Left ventricle myocardium superior (tissue), 1 donor: ENCODE measurements at regions not wholly inside any gene's neighbourhood (a gene's known extent, or its start where the extent isn't known, plus 50 kb on each side); places are given as distances from the start of the nearest gene placed in this dataset.

Source experiments
- ATAC-seq: fragments of 200-7000 bp; cut with Tn5 transposase; one replicate; pipeline ENCODE4 v1.9.1; 2020; ENCODE audit warnings: mild to moderate bottlenecking, moderate library complexity
- DNase-seq: peaks from one replicate; pipeline ENCODE4 v3.0.0-alpha.2; 2020
- intact Hi-C: fragments of 100-400 bp; cut with micrococcal nuclease; formaldehyde crosslinking; loops from one replicate; pipeline ENCODE4 v1.11.0; 2022
- donor health status: DM: no; HTN: yes; CAD: no; lungs with severe emphysema.

- DNase-seq (no peak), ATAC-seq (no peak)
- intact Hi-C loops = no loop called here
Measured at GRCh38 chr3:43185274-43185982, 79.5 kb upstream of the POMGNT2 start.

DNA sequence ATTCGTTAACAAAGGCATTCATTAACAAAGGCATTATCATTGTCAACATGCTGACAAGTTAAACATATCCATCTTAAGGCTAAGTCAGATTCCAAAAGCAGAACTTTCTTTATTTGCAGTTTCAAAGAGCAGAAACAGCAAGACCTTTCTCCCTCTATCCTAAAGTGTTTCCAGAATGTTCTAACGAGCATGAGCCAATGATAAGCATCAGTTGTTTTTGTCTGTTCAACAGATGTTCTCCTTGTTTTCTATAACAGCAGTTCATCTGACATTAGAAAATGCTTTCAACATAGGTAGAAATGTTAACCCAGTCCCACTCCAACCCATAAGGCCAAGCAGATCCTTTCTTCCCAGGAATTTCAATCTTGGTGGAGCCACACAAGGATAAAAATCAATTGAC is 77.6 kb upstream of the POMGNT2 start:
- ATAC-seq = no peak
- intact Hi-C loops = no loop called here

DNA sequence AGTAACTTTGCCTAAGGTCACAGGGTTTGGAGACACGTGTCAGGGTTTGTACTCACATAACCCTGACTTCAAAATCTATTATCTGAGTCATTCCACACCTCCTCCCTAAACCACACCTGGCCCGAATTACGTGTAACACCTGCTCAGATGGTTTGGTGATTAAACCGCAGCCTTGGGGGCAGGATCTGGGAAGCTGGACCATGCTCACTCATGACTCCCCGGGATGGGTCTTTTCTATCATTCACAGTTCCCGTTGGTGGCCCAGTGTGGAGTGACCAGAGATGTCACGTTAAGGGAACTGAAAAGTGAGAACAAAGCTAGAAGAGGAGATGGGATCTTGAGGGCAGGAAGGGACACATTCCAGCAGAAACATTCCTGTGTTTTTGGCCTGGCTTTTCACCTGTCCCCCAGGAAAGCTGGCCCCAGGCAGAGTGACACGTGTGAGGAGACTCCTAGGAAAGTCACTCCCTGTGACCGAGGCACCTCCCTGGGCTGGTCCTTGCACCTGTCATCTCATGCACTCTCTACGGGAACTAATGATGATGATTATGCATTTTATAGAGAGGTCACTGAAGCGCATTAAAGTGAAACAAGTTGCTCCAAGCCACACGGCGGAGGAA is 75.4 kb upstream of the POMGNT2 start:
- intact Hi-C loops = no loop called here
- no peak for DNase-seq
- peak; percentile 26 for ATAC-seq

More for the DNA sequence above, 77.6 kb upstream of the POMGNT2 start:
- no peak for DNase-seq

GRCh38 chr3:43180694-43181093 is 74.8 kb upstream of the POMGNT2 start:
- intact Hi-C loops = no loop called here
- ATAC-seq = no peak
- no peak for DNase-seq

DNA sequence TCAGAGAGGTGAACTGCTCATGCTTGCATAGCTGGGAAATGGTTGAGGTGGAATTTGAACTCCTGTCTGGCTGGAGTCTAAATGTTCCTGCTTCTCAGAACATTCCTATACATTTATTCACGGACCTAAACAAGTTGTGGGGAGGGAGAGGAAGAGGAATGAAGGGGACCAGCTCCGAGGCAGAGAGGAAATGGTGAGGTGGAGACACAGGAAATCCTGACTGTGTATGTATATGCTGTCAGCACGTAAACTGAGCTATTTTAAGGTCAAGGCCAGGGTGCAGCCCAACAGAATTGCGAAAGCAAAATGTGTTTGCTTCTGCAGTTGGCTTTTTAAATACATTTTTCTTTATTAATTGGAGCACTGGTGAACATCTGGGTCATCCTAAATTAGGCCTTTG is 74.1 kb upstream of the POMGNT2 start:
- no peak for DNase-seq
- ATAC-seq = peak; percentile 69
- intact Hi-C loops = no loop called here

DNA sequence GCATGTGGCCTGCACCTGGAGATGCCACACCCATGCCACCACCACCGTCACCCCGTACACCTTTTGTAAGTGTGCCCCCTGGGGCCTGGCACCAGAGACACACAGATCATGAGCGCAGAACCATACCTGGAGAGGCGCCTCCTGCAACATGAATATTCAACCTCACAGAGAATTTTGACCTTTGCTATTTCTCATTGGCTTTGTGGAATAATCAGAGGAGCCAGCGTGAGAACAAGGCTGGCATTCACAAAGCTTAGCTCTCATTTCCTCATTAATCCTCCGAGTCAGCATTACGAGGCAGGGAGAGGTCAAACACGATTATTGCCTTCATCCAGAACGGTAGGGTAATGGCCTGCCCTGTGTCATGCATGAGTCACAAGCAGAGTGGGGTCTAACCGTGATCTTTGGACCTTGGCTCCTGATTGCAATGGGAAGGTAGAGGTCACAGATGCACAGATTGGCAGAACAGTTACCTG is 73.0 kb upstream of the POMGNT2 start:
- intact Hi-C loops = no loop called here
- ATAC-seq (peak; percentile 48), DNase-seq (no peak)

DNA sequence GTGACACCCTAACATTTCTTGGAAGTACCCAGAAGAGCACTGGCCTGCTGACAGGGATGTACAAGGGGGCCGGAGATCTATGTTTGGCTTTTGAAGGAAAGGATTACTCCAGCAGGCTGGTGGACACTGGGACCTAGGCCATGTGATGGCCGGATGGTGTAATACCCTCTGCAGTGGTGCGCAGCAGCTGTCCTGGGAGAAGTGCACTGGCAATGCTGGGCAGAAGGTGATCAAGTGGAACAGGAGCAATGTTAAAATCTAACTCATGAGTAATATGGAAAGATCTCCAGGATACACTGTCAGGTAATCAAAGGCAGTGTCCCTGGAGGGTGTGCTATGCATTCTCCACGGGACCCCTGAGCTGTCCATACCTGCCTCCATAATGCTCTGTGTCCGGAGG is 71.2 kb upstream of the POMGNT2 start:
- intact Hi-C loops = no loop called here
- no peak for ATAC-seq
- DNase-seq = no peak

GRCh38 chr3:43176666-43177065 is 70.8 kb upstream of the POMGNT2 start:
- peak; percentile 39 for DNase-seq
- ATAC-seq = peak; percentile 70
- intact Hi-C loops = no loop called here

GRCh38 chr3:43175541-43175940 is 69.7 kb upstream of the POMGNT2 start:
- no peak for ATAC-seq
- no peak for DNase-seq
- intact Hi-C loops = no loop called here

GRCh38 chr3:43173949-43174348 is 68.1 kb upstream of the POMGNT2 start:
- no peak for DNase-seq
- no peak for ATAC-seq
- intact Hi-C loops = no loop called here

DNA sequence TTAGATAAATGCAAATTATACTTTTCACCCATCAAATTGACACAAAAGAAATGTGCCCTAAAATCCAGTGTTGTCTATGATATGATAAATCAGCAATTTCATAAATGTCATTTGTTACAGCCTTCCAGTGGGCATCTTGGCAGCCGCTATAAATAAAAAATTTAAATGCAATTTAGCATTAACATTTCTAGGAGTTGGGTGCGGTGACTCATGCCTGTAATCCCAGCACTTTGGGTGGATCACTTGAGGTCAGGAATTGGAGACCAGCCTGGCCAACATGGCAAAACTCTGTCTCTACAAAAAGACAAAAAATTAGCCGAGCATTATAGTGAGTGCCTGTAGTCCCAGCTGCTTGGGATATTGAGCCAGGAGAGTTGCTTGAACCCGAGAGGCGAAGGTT is 65.9 kb upstream of the POMGNT2 start:
- intact Hi-C loops = no loop called here
- no peak for ATAC-seq

DNA sequence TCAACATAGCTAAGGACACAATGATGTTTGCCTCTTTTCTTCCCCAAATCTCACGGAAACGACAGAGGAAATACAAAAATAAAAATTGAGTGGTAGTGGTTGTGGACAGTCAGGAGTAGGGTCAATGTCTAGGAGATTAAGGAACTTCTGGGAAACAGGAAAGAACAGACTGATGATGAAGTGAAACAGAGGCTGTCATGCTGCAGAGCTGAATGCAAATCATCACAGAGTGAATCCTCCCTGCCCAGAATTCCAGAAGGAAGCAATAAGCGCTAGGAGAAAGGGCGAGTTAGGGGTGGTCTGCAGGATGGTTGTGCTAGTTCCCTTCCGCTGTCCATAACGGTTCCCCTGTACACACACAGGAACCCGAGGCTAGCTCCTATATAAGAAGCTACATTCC is 64.7 kb upstream of the POMGNT2 start:
- DNase-seq = no peak
- intact Hi-C loops = no loop called here
- ATAC-seq = no peak

More for the DNA sequence above, 65.9 kb upstream of the POMGNT2 start:
- DNase-seq = no peak

- no peak for ATAC-seq
- intact Hi-C loops = no loop called here
- no peak for DNase-seq
Measured at GRCh38 chr3:43169987-43170386, 64.1 kb upstream of the POMGNT2 start.

DNA sequence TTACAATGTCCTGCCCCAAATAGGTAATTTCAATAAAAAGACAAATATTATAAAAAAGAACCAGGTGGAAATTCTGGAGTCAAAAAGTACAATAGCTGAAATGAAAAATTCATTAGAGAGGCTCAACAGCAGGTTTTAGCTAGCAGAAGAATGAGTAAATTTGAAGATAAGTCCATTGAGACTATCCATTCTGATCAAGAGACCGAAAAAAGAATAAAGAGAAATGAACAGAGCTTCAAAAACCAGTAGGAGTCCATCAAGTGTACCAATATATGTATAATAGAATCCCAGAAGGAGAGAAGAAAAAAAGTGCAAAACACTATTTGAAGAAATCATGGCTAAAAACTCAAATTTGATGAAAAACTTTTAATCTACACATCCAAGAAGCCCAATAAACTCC is 60.5 kb upstream of the POMGNT2 start:
- no peak for ATAC-seq
- intact Hi-C loops = no loop called here
- no peak for DNase-seq

DNA sequence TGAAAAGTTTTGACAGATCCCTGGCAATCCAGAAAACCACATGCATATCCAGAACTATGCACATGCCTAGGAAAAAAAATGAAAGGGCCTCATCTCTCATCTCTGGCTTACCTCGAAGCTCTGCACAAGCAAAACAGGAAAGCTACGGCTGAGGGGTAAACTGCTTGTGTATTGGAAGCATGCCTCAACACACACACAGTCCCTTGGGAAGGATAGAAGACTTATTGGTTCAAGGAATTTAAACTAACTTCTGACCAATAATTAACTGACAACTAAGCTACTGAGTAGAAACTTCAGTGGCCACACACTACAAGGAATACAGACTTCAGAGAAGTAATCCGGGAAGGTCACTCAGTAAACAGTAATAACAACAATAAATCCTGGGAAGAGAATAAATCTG is 59.9 kb upstream of the POMGNT2 start:
- intact Hi-C loops = no loop called here

DNA sequence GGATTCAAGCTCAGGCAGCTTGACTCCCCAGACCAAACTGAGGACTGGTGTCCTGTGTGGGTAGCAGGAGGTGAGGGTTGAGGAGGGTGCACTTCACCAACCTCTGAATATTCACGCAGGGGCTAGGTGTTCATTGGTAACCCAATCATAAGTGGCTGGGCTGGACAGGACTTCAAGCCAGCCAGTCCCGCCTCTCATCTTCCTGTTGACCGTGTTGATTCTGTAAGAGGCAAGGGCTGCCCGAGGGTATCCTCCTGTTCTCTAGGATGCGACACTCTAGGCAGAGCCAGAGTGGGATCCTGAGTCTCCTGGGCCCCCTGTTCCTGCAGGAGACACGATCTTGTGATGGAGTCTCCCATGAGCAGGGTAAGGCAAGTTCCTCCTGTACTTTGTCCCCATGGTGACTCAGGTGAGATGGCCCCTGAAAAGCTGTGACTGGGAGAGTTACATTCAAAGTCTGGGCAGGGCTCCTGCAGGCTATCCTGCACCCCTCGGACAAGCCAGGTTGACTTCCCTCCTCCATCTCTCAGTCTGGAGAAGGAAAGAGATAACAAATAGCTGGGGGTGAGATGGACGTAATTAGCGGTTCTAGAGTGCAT is 58.1 kb upstream of the POMGNT2 start:
- ATAC-seq = no peak
- intact Hi-C loops = loop anchor here (2.0 kb wide), 1 partner anchor 339 kb away; no protein-coding TSS in a partner anchor
- DNase-seq = no peak

More for the DNA sequence above, 59.9 kb upstream of the POMGNT2 start:
- no peak for ATAC-seq
- DNase-seq = no peak

GRCh38 chr3:43162230-43163084 is 56.6 kb upstream of the POMGNT2 start:
- peak; percentile 71 for ATAC-seq
- intact Hi-C loops = loop anchor here (2.0 kb wide), 1 partner anchor 340 kb away; no protein-coding TSS in a partner anchor
- DNase-seq = no peak

GRCh38 chr3:43161684-43162229 is 55.9 kb upstream of the POMGNT2 start:
- ATAC-seq (no peak), DNase-seq (no peak)
- intact Hi-C loops = loop anchor here (2.0 kb wide), 1 partner anchor 341 kb away; no protein-coding TSS in a partner anchor

DNA sequence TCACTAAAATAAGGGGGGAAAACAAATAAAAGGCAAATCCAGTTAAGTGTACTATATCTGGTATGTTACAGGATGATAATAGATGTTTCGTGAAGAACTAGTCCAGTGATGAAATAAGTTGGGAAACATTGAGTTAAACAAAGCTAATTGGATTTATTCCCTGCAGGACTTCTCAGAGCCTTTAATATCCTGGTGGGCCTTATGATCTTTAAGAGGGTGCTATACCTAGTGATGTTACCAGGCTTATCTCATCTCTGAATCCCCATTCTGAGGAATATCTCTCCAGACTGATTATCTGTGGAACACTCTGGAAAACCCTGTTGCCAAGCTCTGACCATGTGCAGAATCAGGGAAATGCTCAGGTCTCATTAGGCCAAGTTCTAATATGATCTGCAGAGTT is 54.8 kb upstream of the POMGNT2 start:
- intact Hi-C loops = no loop called here
- ATAC-seq (no peak), DNase-seq (no peak)
